MCF 10A (cell line): ENCODE measurements at regions not wholly inside any gene's neighbourhood (a gene's known extent, or its start where the extent isn't known, plus 50 kb on each side); places are given as distances from the start of the nearest gene placed in this dataset.

Experiments used
- BruUV-seq: library from RNA; stranded (reverse); fragments of 400-500 nt; replicated peaks from 2 replicates; lab custom pipeline; 2021; lab: Mats Ljungman, UMichigan
- CTCF ChIA-PET: fragments of 300-600 bp; sonication (Branson Sonifier 250); formaldehyde crosslinking; extraction: SDS; loops from one replicate; lab custom pipeline; 2021; ENCODE audit warnings: antibody characterized with exemption, inconsistent platforms; lab: Yijun Ruan, JAX
- POLR2A ChIA-PET: fragments of 300-600, 350-650 bp; sonication (Branson Sonifier 250); formaldehyde crosslinking; extraction: SDS; loops from one replicate; lab custom pipeline; 2020; ENCODE audit warnings: antibody characterized with exemption, inconsistent platforms; lab: Yijun Ruan, JAX
- DNase-seq: peaks from one replicate; pipeline ENCODE4 v3.0.0-alpha.2; 2018; ENCODE audit not compliant: unreplicated experiment
- H3K27ac Mint-ChIP-seq: one replicate; pipeline ENCODE4 v1.8.0; 2022; ENCODE audit warnings: mild to moderate bottlenecking, low read depth, mixed read lengths; ENCODE audit not compliant: unreplicated experiment
- H3K27me3 Mint-ChIP-seq: one replicate; pipeline ENCODE4 v1.8.0; 2022; ENCODE audit warnings: mixed read lengths; ENCODE audit not compliant: insufficient read depth, unreplicated experiment
- H3K36me3 Mint-ChIP-seq: one replicate; pipeline ENCODE4 v1.8.0; 2022; ENCODE audit warnings: mild to moderate bottlenecking, moderate library complexity, mixed read lengths; ENCODE audit not compliant: insufficient read depth, unreplicated experiment
- H3K4me1 Mint-ChIP-seq: one replicate; pipeline ENCODE4 v1.8.0; 2022; ENCODE audit warnings: mixed read lengths; ENCODE audit not compliant: insufficient read depth, unreplicated experiment
- H3K4me3 Mint-ChIP-seq: one replicate; pipeline ENCODE4 v1.8.0; 2022; ENCODE audit warnings: mild to moderate bottlenecking, moderate library complexity, mixed read lengths; ENCODE audit not compliant: unreplicated experiment
- H3K9me3 Mint-ChIP-seq: one replicate; pipeline ENCODE4 v1.8.0; 2022; ENCODE audit warnings: mixed read lengths; ENCODE audit not compliant: unreplicated experiment
- intact Hi-C: fragments of 100-400 bp; cut with micrococcal nuclease; formaldehyde crosslinking; loops from 2 replicates; pipeline ENCODE4 v1.14.1; 2022
- TF ChIP-seq, protein P1 (sequence below): fragments of 200-600 bp; IDR thresholded peaks from one replicate; pipeline ENCODE4 v1.8.0; 2022; ENCODE audit warnings: antibody characterized with exemption, mild to moderate bottlenecking; ENCODE audit not compliant: unreplicated experiment

DNA sequence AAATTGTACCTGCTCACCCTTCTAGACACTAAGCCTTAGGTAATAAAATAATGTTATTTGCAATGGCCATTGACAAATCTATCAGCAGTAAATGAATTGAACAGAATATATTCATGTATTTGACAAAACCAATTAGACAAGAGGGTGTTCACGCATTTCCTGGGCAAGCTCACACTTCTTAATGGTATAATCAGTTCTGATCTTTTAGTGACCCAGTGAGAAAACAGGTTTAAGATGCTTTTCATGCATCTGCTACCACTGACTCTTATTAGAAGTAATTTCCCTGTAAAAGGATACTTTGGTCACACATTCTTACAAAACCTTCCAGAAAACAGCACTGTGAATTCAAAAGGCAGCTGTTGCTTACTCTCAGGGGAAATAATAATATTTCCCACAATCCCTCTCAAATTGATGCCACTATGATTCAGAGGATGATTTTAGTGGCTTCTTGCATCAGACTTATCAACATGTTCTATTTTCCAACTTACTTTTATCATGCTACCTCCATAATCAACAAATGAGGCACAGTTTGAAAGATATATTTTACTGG, 313.9 kb upstream of the NWD2 start:
- H3K4me3 Mint-ChIP-seq = no peak overlapping the region
- TF ChIP-seq, protein P1, sequence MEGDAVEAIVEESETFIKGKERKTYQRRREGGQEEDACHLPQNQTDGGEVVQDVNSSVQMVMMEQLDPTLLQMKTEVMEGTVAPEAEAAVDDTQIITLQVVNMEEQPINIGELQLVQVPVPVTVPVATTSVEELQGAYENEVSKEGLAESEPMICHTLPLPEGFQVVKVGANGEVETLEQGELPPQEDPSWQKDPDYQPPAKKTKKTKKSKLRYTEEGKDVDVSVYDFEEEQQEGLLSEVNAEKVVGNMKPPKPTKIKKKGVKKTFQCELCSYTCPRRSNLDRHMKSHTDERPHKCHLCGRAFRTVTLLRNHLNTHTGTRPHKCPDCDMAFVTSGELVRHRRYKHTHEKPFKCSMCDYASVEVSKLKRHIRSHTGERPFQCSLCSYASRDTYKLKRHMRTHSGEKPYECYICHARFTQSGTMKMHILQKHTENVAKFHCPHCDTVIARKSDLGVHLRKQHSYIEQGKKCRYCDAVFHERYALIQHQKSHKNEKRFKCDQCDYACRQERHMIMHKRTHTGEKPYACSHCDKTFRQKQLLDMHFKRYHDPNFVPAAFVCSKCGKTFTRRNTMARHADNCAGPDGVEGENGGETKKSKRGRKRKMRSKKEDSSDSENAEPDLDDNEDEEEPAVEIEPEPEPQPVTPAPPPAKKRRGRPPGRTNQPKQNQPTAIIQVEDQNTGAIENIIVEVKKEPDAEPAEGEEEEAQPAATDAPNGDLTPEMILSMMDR = no peak
- H3K9me3 Mint-ChIP-seq = no peaks in the 10 kb centered on the region
- BruUV-seq = no TSS peak
- DNase-seq = no peak
- no peaks in the 10 kb centered on the region for H3K27me3 Mint-ChIP-seq
- H3K27ac Mint-ChIP-seq = no peak overlapping the region
- intact Hi-C loops = no loop called here
- POLR2A ChIA-PET = no interaction called here
- CTCF ChIA-PET = interaction anchor here (1.0 kb wide), 1 partner anchor 17 kb away, joined by 3 read pairs; no protein-coding TSS in a partner anchor
- no peaks in the 10 kb centered on the region for H3K4me1 Mint-ChIP-seq
- no peaks in the 10 kb centered on the region for H3K36me3 Mint-ChIP-seq

DNA sequence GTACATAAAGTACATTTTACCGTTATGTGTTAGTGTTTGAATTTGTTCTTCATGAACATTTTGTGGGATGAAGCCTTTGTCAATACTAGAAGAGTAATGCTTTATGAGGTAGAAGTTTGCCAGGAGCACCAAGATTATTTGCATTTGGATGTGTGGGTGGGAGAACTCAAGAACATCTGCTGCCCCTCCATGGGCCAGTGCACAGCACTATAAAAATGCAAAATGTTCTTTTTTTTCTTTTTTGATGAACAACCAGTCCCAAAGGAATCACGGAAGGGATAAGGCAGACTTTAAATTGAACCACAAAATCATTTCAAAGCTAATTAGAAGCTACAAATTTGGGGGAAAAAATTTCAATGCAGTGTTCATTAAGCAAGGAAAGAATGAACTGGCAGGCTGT, 300.3 kb upstream of the NWD2 start:
- intact Hi-C loops = no loop called here
- ChIA-PET CTCF (interaction anchor here (0.9 kb wide), 1 partner anchor 44 kb away, joined by 3 read pairs; no protein-coding TSS in a partner anchor), POLR2A (no interaction called here)
- Mint-ChIP-seq H3K4me3 (no peak overlapping the region), H3K27ac (no peak overlapping the region), H3K36me3 (no peaks in the 10 kb centered on the region), H3K27me3 (no peaks in the 10 kb centered on the region), H3K4me1 (no peaks in the 10 kb centered on the region), H3K9me3 (no peaks in the 10 kb centered on the region)
- no TSS peak for BruUV-seq
- TF ChIP-seq, protein P1 = no peak
- no peak for DNase-seq

DNA sequence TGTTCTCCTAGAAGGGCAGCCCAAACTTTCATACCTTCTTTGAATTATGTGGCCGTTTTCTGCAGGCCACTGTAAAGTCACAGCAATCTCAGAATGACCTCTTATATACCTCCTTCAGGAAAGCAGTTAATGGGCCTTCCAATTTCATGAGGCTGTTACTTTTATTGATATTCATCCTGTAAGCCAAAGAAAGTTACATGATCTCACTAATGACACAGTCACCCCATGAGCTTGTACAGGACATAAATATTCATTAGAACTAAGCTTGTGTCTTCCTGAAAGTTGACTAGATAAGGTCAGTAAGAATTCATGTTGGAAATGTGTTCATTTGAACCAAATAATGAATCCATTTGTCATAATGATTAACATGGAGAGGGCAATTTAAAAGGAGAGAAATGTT, 283.1 kb upstream of the NWD2 start:
- intact Hi-C loops = no loop called here
- no peaks in the 10 kb centered on the region for H3K9me3 Mint-ChIP-seq
- no peak overlapping the region for H3K4me3 Mint-ChIP-seq
- CTCF ChIA-PET = no interaction called here
- no peak overlapping the region for H3K27ac Mint-ChIP-seq
- no peak for DNase-seq
- H3K36me3 Mint-ChIP-seq = peaks cover 5% of the 10 kb centered on the region
- TF ChIP-seq, protein P1 = no peak
- H3K4me1 Mint-ChIP-seq = no peaks in the 10 kb centered on the region
- POLR2A ChIA-PET = no interaction called here
- BruUV-seq = no TSS peak
- no peaks in the 10 kb centered on the region for H3K27me3 Mint-ChIP-seq

DNA sequence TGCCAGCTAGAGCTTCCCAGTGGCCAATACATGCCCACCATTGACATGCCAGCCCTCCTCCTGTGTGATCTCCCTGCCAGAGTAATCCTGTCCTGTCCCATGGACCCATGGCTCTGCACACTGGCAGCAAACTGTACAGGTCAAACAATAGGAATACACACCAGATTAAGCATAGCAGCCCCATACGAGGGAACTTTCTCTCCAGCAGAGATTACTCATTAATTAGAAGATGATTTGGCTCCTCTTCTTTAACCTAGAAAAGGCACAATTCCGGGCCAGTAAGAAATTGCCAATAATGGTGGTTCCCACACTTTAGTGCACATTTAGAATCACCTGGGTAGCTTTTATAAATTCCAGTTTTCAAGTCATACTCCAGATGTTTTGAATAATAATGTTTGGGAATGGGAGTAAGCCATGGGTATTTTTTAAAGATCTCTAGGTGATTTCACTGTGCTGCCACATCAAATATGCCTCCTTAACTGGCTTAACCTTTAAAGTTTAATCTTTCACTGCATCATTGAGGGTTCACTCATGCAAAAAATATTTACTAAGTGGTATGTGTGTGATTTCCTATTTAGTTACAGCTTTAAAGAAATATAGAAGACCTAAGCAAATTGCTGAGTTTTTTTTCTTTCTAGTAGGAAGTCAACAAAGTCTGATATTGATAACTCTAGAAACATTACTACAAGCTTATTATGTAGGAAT, 277.6 kb upstream of the NWD2 start:
- DNase-seq = no peak
- Mint-ChIP-seq H3K4me3 (no peak overlapping the region), H3K27me3 (no peaks in the 10 kb centered on the region), H3K9me3 (peaks cover 7% of the 10 kb centered on the region), H3K27ac (no peak overlapping the region), H3K36me3 (no peaks in the 10 kb centered on the region), H3K4me1 (no peaks in the 10 kb centered on the region)
- CTCF ChIA-PET = no interaction called here
- POLR2A ChIA-PET = no interaction called here
- intact Hi-C loops = no loop called here
- TF ChIP-seq, protein P1 = no peak
- no TSS peak for BruUV-seq
